Omental fat pad (tissue), 3 donors: ENCODE measurements at regions not wholly inside any gene's neighbourhood (a gene's known extent, or its start where the extent isn't known, plus 50 kb on each side); places are given as distances from the start of the nearest gene placed in this dataset.

Experiments
- ATAC-seq: fragments of 150-250 bp; one replicate; pipeline ENCODE4 v1.9.1; 2016; ENCODE audit warnings: mild to moderate bottlenecking, moderate library complexity; ENCODE audit not compliant: low FRiP score
- DNase-seq: peaks from one replicate; pipeline ENCODE4 v3.0.0-alpha.2; 2019; ENCODE audit warnings: low spot score
- TF ChIP-seq, protein P1 (sequence below), 3 donors: fragments of 450-650 bp; IDR thresholded peaks; one replicate each; pipeline ENCODE4 v1.5.1; 2016 to 2017; ENCODE audit warnings: antibody characterized with exemption in 3 of 3, mild to moderate bottlenecking in 3 of 3, moderate library complexity in 2 of 3

DNA sequence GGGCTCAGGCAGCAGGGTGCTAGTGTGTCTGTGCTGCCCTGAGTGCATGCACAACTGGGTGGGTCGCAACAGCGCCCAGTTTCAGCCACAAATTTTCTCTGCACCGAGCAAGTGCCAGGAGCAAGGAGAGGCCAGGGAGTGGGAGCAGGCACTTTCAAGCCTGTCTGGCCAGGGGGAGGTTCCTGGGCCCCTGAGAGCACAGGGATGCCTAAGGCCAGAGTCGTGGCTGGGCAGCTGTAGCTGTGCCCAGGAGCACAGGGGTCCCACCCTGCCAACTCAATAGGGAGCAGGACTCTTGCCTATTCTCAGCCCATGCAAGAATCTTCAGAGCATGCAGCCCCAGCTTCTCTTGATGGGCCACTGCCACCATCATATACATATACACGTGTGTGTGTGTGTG lies 1577.4 kb downstream of the KCNT2 start:
- no peak for ATAC-seq
- DNase-seq = no peak
- TF ChIP-seq, protein P1, sequence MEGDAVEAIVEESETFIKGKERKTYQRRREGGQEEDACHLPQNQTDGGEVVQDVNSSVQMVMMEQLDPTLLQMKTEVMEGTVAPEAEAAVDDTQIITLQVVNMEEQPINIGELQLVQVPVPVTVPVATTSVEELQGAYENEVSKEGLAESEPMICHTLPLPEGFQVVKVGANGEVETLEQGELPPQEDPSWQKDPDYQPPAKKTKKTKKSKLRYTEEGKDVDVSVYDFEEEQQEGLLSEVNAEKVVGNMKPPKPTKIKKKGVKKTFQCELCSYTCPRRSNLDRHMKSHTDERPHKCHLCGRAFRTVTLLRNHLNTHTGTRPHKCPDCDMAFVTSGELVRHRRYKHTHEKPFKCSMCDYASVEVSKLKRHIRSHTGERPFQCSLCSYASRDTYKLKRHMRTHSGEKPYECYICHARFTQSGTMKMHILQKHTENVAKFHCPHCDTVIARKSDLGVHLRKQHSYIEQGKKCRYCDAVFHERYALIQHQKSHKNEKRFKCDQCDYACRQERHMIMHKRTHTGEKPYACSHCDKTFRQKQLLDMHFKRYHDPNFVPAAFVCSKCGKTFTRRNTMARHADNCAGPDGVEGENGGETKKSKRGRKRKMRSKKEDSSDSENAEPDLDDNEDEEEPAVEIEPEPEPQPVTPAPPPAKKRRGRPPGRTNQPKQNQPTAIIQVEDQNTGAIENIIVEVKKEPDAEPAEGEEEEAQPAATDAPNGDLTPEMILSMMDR (IDR thresholded peaks at IDR 0.05) = no peak

DNA sequence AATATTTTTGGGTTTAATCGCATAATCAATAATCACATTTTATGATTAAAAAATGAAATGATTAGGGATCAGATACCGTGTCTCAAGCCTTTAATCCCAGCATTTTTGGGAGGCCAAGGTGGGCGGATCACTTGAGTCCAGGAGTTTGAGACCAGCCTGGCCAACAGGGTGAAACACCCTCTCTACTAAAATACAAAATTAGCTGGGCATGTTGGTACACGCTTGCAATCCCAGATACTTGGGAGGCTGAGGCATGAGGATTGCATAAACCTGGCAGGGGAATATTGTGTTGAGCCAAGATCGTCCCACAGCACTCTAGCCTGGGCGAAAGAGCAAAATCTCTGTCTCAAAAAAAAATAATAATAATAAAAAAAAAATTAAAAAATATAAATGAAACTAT lies 1581.4 kb downstream of the KCNT2 start:
- DNase-seq (no peak), ATAC-seq (no peak)
- TF ChIP-seq, protein P1 (IDR thresholded peaks at IDR 0.05) = no peak

GRCh38 chr1:195019385-195019784 lies 1588.9 kb downstream of the KCNT2 start:
- no peak for ATAC-seq
- DNase-seq = no peak
- TF ChIP-seq, protein P1 (IDR thresholded peaks at IDR 0.05) = no peak

GRCh38 chr1:195012995-195013394 lies 1595.2 kb downstream of the KCNT2 start:
- TF ChIP-seq, protein P1 (IDR thresholded peaks at IDR 0.05) = no peak

DNA sequence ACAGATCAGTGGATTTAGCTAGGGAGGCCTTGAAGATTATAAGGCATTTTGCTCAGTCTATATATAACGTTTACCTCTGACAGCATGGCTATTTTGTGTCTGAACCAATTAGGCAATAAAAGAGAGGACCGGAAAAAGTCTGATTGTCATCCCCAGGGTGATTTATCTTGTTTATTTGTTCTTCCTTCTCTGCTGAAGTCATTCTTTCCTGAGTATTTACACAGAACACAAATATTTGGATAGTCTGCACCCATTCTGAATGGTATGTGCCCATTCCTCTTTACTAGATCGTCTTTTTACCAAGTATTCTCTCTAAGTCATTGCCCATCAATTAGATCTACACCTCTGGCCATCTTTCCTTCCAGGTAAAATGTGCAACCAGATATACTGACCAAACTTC lies 1602.9 kb downstream of the KCNT2 start:
- no peak for DNase-seq
- TF ChIP-seq, protein P1 (IDR thresholded peaks at IDR 0.05) = no peak
- no peak for ATAC-seq

More at GRCh38 chr1:195012995-195013394, 1595.2 kb downstream of the KCNT2 start:
- no peak for ATAC-seq
- no peak for DNase-seq

GRCh38 chr1:194990483-194990882 lies 1617.8 kb downstream of the KCNT2 start:
- DNase-seq = no peak
- TF ChIP-seq, protein P1 (IDR thresholded peaks at IDR 0.05) = no peak
- no peak for ATAC-seq

DNA sequence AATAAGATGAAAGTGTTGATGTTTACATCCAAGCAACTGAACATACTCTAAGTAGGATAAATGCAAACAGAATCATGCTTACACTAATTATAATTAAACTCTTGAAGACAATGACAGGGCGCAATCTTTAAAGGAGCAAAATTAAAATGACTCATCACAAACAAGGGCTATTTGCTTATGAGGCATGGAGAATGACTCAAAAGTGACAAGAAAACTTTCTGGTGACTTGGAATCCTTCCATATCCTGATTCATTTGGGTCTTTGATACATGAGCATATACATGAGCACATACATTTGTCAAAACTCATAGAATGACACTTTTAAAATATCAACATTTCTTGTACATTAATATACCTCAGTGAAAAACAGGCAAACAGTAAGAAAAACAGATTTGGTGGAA lies 1632.3 kb downstream of the KCNT2 start:
- TF ChIP-seq, protein P1 (IDR thresholded peaks at IDR 0.05) = no peak
- no peak for DNase-seq
- no peak for ATAC-seq
